Pancreas (tissue), 10 donors: ENCODE measurements at regions not wholly inside any gene's neighbourhood (a gene's known extent, or its start where the extent isn't known, plus 50 kb on each side); places are given as distances from the start of the nearest gene placed in this dataset.

ENCODE experiments used
- ATAC-seq, 4 donors: fragments of 200-7000 bp; cut with Tn5 transposase; one replicate each; pipeline versions ENCODE4 v1.8.0 to v1.9.1; 2020; ENCODE audit warnings: mild to moderate bottlenecking in 4 of 4, moderate library complexity in 4 of 4
- DNase-seq, 6 donors: peaks; one replicate each; pipeline ENCODE4 v3.0.0-alpha.2; 2020
- FAIRE-seq: peaks from 2 replicates; lab custom pipeline; 2012; peaks lifted over from hg19 to GRCh38; lab: Jason Lieb, UNC
- H3K27ac ChIP-seq, 4 donors: fragments of 200-600 bp; sonication (generic); 1 replicate in 3 of 4; 2 replicates in 1 of 4; pipeline versions ENCODE4 v1.5.0 to v1.8.0; 2020
- H3K27me3 ChIP-seq, 4 donors: fragments of 200-600 bp; one replicate each; pipeline ENCODE4 v1.8.0; 2021
- H3K36me3 ChIP-seq, 3 donors: fragments of 200-600 bp; sonication (generic) in 1 of 3; one replicate each; pipeline versions ENCODE4 v1.5.0 to v1.8.0; 2020 to 2021
- H3K4me1 ChIP-seq, 3 donors: fragments of 200-600 bp; one replicate each; pipeline ENCODE4 v1.8.0; 2021
- H3K4me3 ChIP-seq, 4 donors: fragments of 200-600 bp; sonication (generic) in 2 of 4; one replicate each; pipeline versions ENCODE4 v1.5.0 to v1.8.0; 2020 to 2021
- H3K9me3 ChIP-seq, 4 donors: fragments of 200-600 bp; one replicate each; pipeline ENCODE4 v1.8.0; 2021
- CTCF ChIP-seq, 4 donors: fragments of 200-600 bp; sonication (generic) in 3 of 4; IDR thresholded peaks; one replicate each; pipeline versions ENCODE4 v1.5.0 to v1.8.0; 2021; ENCODE audit warnings: antibody characterized with exemption in 4 of 4
- WGBS, 2 donors: extraction: QIAGEN DNeasy Blood & Tissue Kit; methylation state at CpG; one replicate each; pipeline ENCODE4 v1.1.7; 2013; 5-methylcytosine and 5-hydroxymethylcytosine counted together
- intact Hi-C, 3 donors: fragments of 100-400 bp; cut with DNase I; formaldehyde crosslinking; loops; one replicate each; pipeline versions ENCODE4 v1.11.1 to v1.14.2; 2022
- donor health status: healthy with polysubstance abuse.
- donor health status: DM: no; HTN: no; CAD: no; lungs with moderate emphysema.
- donor health status: DM: no; HTN: no; CAD: no.
- donor health status: control.
- donor health status: control.
- donor health status: Bipolar disorder and iron deficiency.
- donor health status: DM: yes; HTN: yes; CAD: no.
- donor health status: DM: no; HTN: no; CAD: no.
- donor health status: DM: no; HTN: no; CAD: no.
- donor health status: DM: yes; HTN: yes; CAD: no.

GRCh38 chr1:22275167-22275566 lies 132.3 kb upstream of the WNT4 start:
- DNase-seq (no peak), FAIRE-seq (no peak), ATAC-seq (no peak)
- no peak overlapping the region for H3K27ac ChIP-seq
- no peak for TF ChIP-seq CTCF (IDR thresholded peaks at IDR 0.05)
- H3K27me3 ChIP-seq, result no peaks in the 10 kb centered on the region
- intact Hi-C loops, result no loop called here
- no peaks in the 10 kb centered on the region for H3K9me3 ChIP-seq
- H3K4me1 ChIP-seq, result no peaks in the 10 kb centered on the region
- H3K36me3 ChIP-seq, result no peaks in the 10 kb centered on the region
- no peak overlapping the region for H3K4me3 ChIP-seq
- 60% methylated on average over 3 of the region's 3 CpGs for WGBS, 2 donors

GRCh38 chr1:22275626-22276395 lies 132.9 kb upstream of the WNT4 start:
- 32 to 33% methylated on average over 16 of the region's 16 CpGs for WGBS, 2 donors
- no peaks in the 10 kb centered on the region for H3K4me1 ChIP-seq
- no peak overlapping the region for H3K4me3 ChIP-seq
- intact Hi-C loops, result no loop called here
- TF ChIP-seq CTCF (IDR thresholded peaks at IDR 0.05), result peak; percentile 72 to 90 (median 77)
- no peak overlapping the region for H3K27ac ChIP-seq
- ATAC-seq, result peak; percentile 74 to 98 (median 94)
- DNase-seq, result peak in 5 of 6 donors; percentile 30 to 83 (median 57)
- H3K36me3 ChIP-seq, result no peaks in the 10 kb centered on the region
- H3K27me3 ChIP-seq, result no peaks in the 10 kb centered on the region
- no peak for FAIRE-seq
- no peaks in the 10 kb centered on the region for H3K9me3 ChIP-seq

GRCh38 chr1:22276396-22276748 lies 133.5 kb upstream of the WNT4 start:
- Histone ChIP-seq H3K4me1 (no peaks in the 10 kb centered on the region), H3K9me3 (no peaks in the 10 kb centered on the region), H3K36me3 (no peaks in the 10 kb centered on the region), H3K27me3 (no peaks in the 10 kb centered on the region), H3K27ac (no peak overlapping the region), H3K4me3 (no peak overlapping the region)
- no peak for TF ChIP-seq CTCF (IDR thresholded peaks at IDR 0.05)
- no peak for FAIRE-seq
- DNase-seq, result no peak
- intact Hi-C loops, result no loop called here
- 75 to 85% methylated on average over 1 of the region's 1 CpG for WGBS, 2 donors
- no peak for ATAC-seq

- intact Hi-C loops, result no loop called here
- Histone ChIP-seq H3K36me3 (no peaks in the 10 kb centered on the region), H3K27me3 (no peaks in the 10 kb centered on the region), H3K4me1 (no peaks in the 10 kb centered on the region), H3K27ac (no peak overlapping the region), H3K4me3 (no peak overlapping the region), H3K9me3 (no peaks in the 10 kb centered on the region)
- DNase-seq, result no peak
- ATAC-seq, result no peak
- WGBS, 2 donors, result 81 to 86% methylated on average over 10 of the region's 10 CpGs
- FAIRE-seq, result no peak
- no peak for TF ChIP-seq CTCF (IDR thresholded peaks at IDR 0.05)
Observed at GRCh38 chr1:22277662-22278061, 134.8 kb upstream of the WNT4 start.

- intact Hi-C loops, result no loop called here
- DNase-seq, result no peak
- no peak for ATAC-seq
- TF ChIP-seq CTCF (IDR thresholded peaks at IDR 0.05), result no peak
- FAIRE-seq, result no peak
- no peak overlapping the region for H3K4me3 ChIP-seq
- H3K27ac ChIP-seq, result no peak overlapping the region
- WGBS, 2 donors, result 87 to 93% methylated on average over 3 of the region's 3 CpGs
- no peaks in the 10 kb centered on the region for H3K4me1 ChIP-seq
- no peaks in the 10 kb centered on the region for H3K9me3 ChIP-seq
- H3K27me3 ChIP-seq, result no peaks in the 10 kb centered on the region
- H3K36me3 ChIP-seq, result no peaks in the 10 kb centered on the region
Observed at GRCh38 chr1:22279735-22280134, 136.8 kb upstream of the WNT4 start.
